Epithelial cell of esophagus (primary cell): ENCODE measurements at regions not wholly inside any gene's neighbourhood (a gene's known extent, or its start where the extent isn't known, plus 50 kb on each side); places are given as distances from the start of the nearest gene placed in this dataset.
"Not testable (repeated sequence)": the region's sequence is repeated elsewhere in the genome, so short reads cannot be mapped to it uniquely, and the experiment has no call there.

Experiments used
- DNase-seq: peaks from one replicate; pipeline ENCODE4 v3.0.0; 2010; ENCODE audit warnings: low read depth
- H3K4me3 ChIP-seq: 2 replicates; pipeline ENCODE4 v1.5.1; 2011; ENCODE audit warnings: mild to moderate bottlenecking, low read length, control low read depth
- TF ChIP-seq, protein P1 (sequence below): IDR thresholded peaks from 2 replicates; pipeline ENCODE4 v1.5.1; 2011; ENCODE audit warnings: low read depth, mild to moderate bottlenecking, low read length, control low read depth, inconsistent platforms; ENCODE audit not compliant: insufficient read depth; ENCODE audit errors: missing control alignments

GRCh38 chr2:8598295-8599165 is 83.3 kb upstream of the ID2 start:
- no peak overlapping the region for H3K4me3 ChIP-seq
- TF ChIP-seq, protein P1, sequence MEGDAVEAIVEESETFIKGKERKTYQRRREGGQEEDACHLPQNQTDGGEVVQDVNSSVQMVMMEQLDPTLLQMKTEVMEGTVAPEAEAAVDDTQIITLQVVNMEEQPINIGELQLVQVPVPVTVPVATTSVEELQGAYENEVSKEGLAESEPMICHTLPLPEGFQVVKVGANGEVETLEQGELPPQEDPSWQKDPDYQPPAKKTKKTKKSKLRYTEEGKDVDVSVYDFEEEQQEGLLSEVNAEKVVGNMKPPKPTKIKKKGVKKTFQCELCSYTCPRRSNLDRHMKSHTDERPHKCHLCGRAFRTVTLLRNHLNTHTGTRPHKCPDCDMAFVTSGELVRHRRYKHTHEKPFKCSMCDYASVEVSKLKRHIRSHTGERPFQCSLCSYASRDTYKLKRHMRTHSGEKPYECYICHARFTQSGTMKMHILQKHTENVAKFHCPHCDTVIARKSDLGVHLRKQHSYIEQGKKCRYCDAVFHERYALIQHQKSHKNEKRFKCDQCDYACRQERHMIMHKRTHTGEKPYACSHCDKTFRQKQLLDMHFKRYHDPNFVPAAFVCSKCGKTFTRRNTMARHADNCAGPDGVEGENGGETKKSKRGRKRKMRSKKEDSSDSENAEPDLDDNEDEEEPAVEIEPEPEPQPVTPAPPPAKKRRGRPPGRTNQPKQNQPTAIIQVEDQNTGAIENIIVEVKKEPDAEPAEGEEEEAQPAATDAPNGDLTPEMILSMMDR: no peak
- DNase-seq: peak; percentile 71

- DNase-seq: no peak
- H3K4me3 ChIP-seq: no peak overlapping the region
- TF ChIP-seq, protein P1: no peak
Measured at GRCh38 chr2:8599421-8600242, 82.2 kb upstream of the ID2 start.

GRCh38 chr2:8600456-8600855 is 81.4 kb upstream of the ID2 start:
- no peak for DNase-seq
- no peak overlapping the region for H3K4me3 ChIP-seq
- TF ChIP-seq, protein P1: no peak

GRCh38 chr2:8602809-8603208 is 79.0 kb upstream of the ID2 start:
- DNase-seq: peak; percentile 59
- H3K4me3 ChIP-seq: no peak overlapping the region
- TF ChIP-seq, protein P1: no peak

GRCh38 chr2:8603356-8603755 is 78.5 kb upstream of the ID2 start:
- H3K4me3 ChIP-seq, DNase-seq: not testable (repeated sequence)

DNA sequence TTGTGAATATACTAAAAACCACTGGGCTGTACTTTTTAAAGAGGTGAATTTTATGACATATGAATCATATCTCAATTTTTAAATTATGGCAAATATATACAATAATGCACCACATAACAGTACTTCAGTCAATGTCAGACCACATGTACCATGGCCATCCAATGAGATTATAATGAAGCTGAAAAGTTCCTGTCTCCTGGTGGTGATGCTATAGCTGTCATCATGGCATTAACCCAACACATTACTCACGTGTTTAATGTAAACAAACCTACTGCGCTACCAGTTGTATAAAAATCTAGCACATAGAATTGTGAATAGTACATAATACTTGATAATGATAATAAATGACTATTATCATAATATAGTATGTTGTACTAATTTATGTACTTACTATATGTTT is 77.6 kb upstream of the ID2 start:
- TF ChIP-seq, protein P1: no peak
- DNase-seq: no peak
- no peak overlapping the region for H3K4me3 ChIP-seq

DNA sequence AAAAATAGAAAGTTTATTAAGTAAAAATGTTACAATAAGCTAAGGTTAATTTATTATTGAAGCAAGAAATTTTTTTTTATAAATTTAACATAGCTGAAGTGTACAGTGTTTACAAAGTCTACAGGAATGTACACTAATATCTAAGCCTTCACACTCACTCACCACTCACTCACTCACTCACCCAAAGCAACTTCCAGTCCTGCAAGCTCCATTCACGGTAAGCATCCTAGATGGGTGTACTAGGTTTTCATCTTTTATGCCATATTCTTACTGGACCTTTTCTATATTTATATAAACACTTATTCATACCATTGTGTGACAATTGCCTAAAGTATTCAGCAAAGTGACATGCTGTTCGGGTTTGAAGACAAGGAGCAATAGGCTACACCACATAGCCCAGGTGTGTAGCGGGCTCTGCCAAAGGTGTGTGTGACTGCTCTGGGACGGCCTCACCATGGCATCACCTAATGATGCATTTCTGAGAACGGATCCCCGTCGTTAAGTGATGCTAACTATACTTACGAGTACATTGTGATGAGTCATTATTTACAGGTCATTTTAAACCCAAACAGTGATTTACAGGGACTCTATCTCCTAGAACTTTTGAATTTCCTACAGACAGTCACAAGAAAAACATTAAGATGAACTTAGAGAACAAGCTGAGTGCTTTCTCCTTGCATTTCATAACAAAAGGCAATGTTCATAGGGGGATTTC is 76.3 kb upstream of the ID2 start:
- TF ChIP-seq, protein P1: no peak
- no peak for DNase-seq
- no peak overlapping the region for H3K4me3 ChIP-seq
